ENCODE measurements at regions not wholly inside any gene's neighbourhood (a gene's known extent, or its start where the extent isn't known, plus 50 kb on each side); places are given as distances from the start of the nearest gene placed in this dataset.

DNA sequence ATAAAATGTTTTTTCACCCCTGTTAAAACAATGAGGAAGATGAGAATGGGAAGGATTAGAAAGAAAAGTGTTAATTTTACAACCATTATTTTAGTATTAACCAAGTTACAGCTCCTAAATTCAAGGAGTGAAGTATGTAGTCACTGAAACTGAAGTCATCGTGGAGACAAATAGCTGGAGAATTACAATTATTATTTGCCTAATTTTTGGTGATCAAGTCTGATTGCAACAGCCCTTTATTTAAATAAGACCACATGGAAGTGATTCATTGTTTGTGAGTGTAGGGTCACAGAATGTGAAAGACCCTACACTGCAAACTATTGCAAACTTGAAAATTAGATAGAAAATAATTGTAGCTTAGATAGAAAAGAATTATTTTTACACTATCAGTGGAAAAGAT is 292.4 kb downstream of the CENPW start:
- intact Hi-C loops (cut with DNase I) = no loop called here
- H3K27me3 ChIP-seq = no peaks in the 10 kb centered on the region
- no peak overlapping the region for H3K4me3 ChIP-seq
- no peaks in the 10 kb centered on the region for H3K36me3 ChIP-seq
- no peak for DNase-seq
- no peak for ATAC-seq
- H3K4me1 ChIP-seq = no peaks in the 10 kb centered on the region
- H3K9me3 ChIP-seq = no peaks in the 10 kb centered on the region
- no peak for TF ChIP-seq CTCF (IDR thresholded peaks at IDR 0.05)
- no peak overlapping the region for H3K27ac ChIP-seq

- no peak overlapping the region for H3K27ac ChIP-seq
- H3K27me3 ChIP-seq = no peaks in the 10 kb centered on the region
- no peaks in the 10 kb centered on the region for H3K9me3 ChIP-seq
- intact Hi-C loops (cut with DNase I) = no loop called here
- no peaks in the 10 kb centered on the region for H3K36me3 ChIP-seq
- ATAC-seq = no peak
- H3K4me3 ChIP-seq = no peak overlapping the region
- no peak for TF ChIP-seq CTCF (IDR thresholded peaks at IDR 0.05)
- DNase-seq = no peak
- H3K4me1 ChIP-seq = no peaks in the 10 kb centered on the region
Observed at GRCh38 chr6:126633373-126633772, 293.5 kb downstream of the CENPW start.

GRCh38 chr6:126640356-126640755 is 300.4 kb downstream of the CENPW start:
- no peak overlapping the region for H3K4me3 ChIP-seq
- H3K27me3 ChIP-seq = no peaks in the 10 kb centered on the region
- H3K27ac ChIP-seq = no peak overlapping the region
- no peaks in the 10 kb centered on the region for H3K4me1 ChIP-seq
- intact Hi-C loops (cut with DNase I) = no loop called here
- DNase-seq = no peak
- no peak for TF ChIP-seq CTCF (IDR thresholded peaks at IDR 0.05)
- no peak for ATAC-seq
- no peaks in the 10 kb centered on the region for H3K9me3 ChIP-seq
- no peaks in the 10 kb centered on the region for H3K36me3 ChIP-seq

GRCh38 chr6:126640921-126641320 is 301.0 kb downstream of the CENPW start:
- H3K27ac ChIP-seq = no peak overlapping the region
- no peaks in the 10 kb centered on the region for H3K36me3 ChIP-seq
- intact Hi-C loops (cut with DNase I) = no loop called here
- no peaks in the 10 kb centered on the region for H3K4me1 ChIP-seq
- H3K4me3 ChIP-seq = no peak overlapping the region
- no peak for TF ChIP-seq CTCF (IDR thresholded peaks at IDR 0.05)
- no peaks in the 10 kb centered on the region for H3K27me3 ChIP-seq
- no peak for DNase-seq
- no peaks in the 10 kb centered on the region for H3K9me3 ChIP-seq
- no peak for ATAC-seq

- Histone ChIP-seq H3K27me3 (no peaks in the 10 kb centered on the region), H3K36me3 (no peaks in the 10 kb centered on the region), H3K9me3 (no peaks in the 10 kb centered on the region), H3K4me3 (no peak overlapping the region), H3K4me1 (no peaks in the 10 kb centered on the region), H3K27ac (no peak overlapping the region)
- intact Hi-C loops (cut with DNase I) = no loop called here
- DNase-seq = no peak
- ATAC-seq = no peak
- TF ChIP-seq CTCF (IDR thresholded peaks at IDR 0.05) = no peak
Observed at GRCh38 chr6:126641641-126642040, 301.7 kb downstream of the CENPW start.
